Kidney (tissue), 13 donors: ENCODE measurements at regions not wholly inside any gene's neighbourhood (a gene's known extent, or its start where the extent isn't known, plus 50 kb on each side); places are given as distances from the start of the nearest gene placed in this dataset.

Source experiments
- DNase-seq, 5 donors: peaks; one replicate each; pipeline ENCODE4 v3.0.0-alpha.2; 2013 to 2020
- FAIRE-seq: peaks from 2 replicates; lab custom pipeline; 2012; peaks lifted over from hg19 to GRCh38; lab: Jason Lieb, UNC
- H3K27ac ChIP-seq, 2 donors: one replicate each; pipeline ENCODE4 v1.7.0; 2013; ENCODE audit warnings: low read depth in 2 of 2, low read length in 2 of 2, inconsistent platforms in 1 of 2
- H3K27me3 ChIP-seq: one replicate; pipeline ENCODE4 v1.7.1; 2013; ENCODE audit warnings: low read length, inconsistent platforms; ENCODE audit not compliant: control insufficient read depth, insufficient read depth
- H3K36me3 ChIP-seq, 3 donors: one replicate each; pipeline versions ENCODE4 v1.7.0 to v1.7.1; 2013; ENCODE audit warnings: low read length in 3 of 3, control low read depth in 1 of 3, inconsistent platforms in 1 of 3; ENCODE audit not compliant: insufficient read depth in 3 of 3, control insufficient read depth in 2 of 3
- H3K4me1 ChIP-seq, 3 donors: one replicate each; pipeline versions ENCODE4 v1.7.0 to v1.7.1; 2013; ENCODE audit warnings: low read length in 3 of 3, inconsistent platforms in 1 of 3, low read depth in 1 of 3; ENCODE audit not compliant: control insufficient read depth in 2 of 3, insufficient read depth in 2 of 3
- H3K4me3 ChIP-seq, 3 donors: one replicate each; pipeline versions ENCODE4 v1.7.0 to v1.8.1; 2013; ENCODE audit warnings: low read length in 3 of 3, control low read depth in 1 of 3, inconsistent platforms in 1 of 3
- H3K9ac ChIP-seq, 3 donors: one replicate each; pipeline versions ENCODE4 v1.7.0 to v1.7.1; 2013; ENCODE audit warnings: low read length in 3 of 3, control low read depth in 1 of 3, inconsistent platforms in 1 of 3
- H3K9me3 ChIP-seq, 3 donors: one replicate each; pipeline versions ENCODE4 v1.7.0 to v1.7.1; 2013; ENCODE audit warnings: low read length in 3 of 3, control low read depth in 1 of 3, inconsistent platforms in 1 of 3; ENCODE audit not compliant: control insufficient read depth in 2 of 3, insufficient read depth in 1 of 3
- intact Hi-C: fragments of 100-400 bp; cut with DNase I; formaldehyde crosslinking; loops from one replicate; pipeline ENCODE4 v1.11.1; 2022
- TF ChIP-seq, protein P1 (sequence below): IDR thresholded peaks from 3 replicates; pipeline ENCODE4 v1.5.1; 2012; ENCODE audit warnings: mild to moderate bottlenecking, moderate library complexity, borderline replicate concordance; ENCODE audit not compliant: insufficient read depth; ENCODE audit errors: extremely low read depth
- donor health status: control.
- donor health status: control.
- donor health status: control.
- donor health status: control.
- donor health status: control.
- donor health status: DM: yes; HTN: yes; CAD: no.
- donor health status: Normal renal cell carcinoma (clear cell type).

DNA sequence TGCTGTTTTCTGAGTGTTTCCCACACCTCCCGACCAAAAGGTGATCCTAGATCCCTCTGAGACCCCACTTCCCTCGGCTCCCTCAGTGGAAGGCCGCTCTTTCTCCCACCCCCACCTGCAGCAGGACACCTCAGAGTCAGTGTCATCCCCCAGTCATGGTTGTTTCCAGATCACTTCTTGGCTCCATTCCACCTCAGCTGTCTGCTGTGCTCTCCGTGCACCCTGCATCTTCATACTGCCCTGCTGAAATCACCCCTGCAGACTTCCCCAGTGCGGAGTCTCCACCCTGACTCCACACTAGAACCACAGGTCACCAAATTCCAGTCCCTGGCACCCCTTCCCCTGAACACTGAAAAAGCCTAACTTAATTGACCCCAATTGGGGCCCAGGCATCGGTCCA is 255.1 kb upstream of the CDYL start:
- TF ChIP-seq, protein P1, sequence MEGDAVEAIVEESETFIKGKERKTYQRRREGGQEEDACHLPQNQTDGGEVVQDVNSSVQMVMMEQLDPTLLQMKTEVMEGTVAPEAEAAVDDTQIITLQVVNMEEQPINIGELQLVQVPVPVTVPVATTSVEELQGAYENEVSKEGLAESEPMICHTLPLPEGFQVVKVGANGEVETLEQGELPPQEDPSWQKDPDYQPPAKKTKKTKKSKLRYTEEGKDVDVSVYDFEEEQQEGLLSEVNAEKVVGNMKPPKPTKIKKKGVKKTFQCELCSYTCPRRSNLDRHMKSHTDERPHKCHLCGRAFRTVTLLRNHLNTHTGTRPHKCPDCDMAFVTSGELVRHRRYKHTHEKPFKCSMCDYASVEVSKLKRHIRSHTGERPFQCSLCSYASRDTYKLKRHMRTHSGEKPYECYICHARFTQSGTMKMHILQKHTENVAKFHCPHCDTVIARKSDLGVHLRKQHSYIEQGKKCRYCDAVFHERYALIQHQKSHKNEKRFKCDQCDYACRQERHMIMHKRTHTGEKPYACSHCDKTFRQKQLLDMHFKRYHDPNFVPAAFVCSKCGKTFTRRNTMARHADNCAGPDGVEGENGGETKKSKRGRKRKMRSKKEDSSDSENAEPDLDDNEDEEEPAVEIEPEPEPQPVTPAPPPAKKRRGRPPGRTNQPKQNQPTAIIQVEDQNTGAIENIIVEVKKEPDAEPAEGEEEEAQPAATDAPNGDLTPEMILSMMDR = no peak
- Histone ChIP-seq H3K4me3 (no peak overlapping the region), H3K4me1 (no peaks in the 10 kb centered on the region), H3K27ac (no peak overlapping the region), H3K9me3 (no peaks in the 10 kb centered on the region), H3K9ac (no peak overlapping the region), H3K36me3 (no peaks in the 10 kb centered on the region), H3K27me3 (no peaks in the 10 kb centered on the region)
- DNase-seq (no peak), FAIRE-seq (no peak)
- intact Hi-C loops = no loop called here

DNA sequence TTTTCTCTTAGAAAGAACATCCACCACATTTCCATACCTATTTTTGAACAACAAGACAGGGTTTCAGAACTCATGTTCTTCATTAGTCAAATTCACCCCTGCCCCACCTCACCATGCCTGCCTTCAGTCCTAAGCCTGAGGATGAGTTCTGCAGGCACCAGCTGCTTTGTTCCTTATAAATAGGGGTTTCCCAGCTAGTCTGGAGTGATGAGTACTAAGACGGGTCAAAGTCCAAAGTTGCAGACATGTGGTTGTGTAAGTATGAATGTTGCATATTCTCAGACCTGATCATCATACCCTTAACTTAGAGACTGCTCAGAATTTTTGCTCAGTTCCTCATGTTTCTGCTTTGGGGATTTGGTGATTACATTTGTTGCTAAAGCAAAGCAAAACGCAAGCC is 257.7 kb upstream of the CDYL start:
- TF ChIP-seq, protein P1 = no peak
- no peaks in the 10 kb centered on the region for H3K4me1 ChIP-seq
- DNase-seq (no peak), FAIRE-seq (no peak)
- no peaks in the 10 kb centered on the region for H3K27me3 ChIP-seq
- no peak overlapping the region for H3K27ac ChIP-seq
- H3K4me3 ChIP-seq = no peak overlapping the region
- H3K9me3 ChIP-seq = no peaks in the 10 kb centered on the region
- no peak overlapping the region for H3K9ac ChIP-seq
- intact Hi-C loops = no loop called here
- no peaks in the 10 kb centered on the region for H3K36me3 ChIP-seq

DNA sequence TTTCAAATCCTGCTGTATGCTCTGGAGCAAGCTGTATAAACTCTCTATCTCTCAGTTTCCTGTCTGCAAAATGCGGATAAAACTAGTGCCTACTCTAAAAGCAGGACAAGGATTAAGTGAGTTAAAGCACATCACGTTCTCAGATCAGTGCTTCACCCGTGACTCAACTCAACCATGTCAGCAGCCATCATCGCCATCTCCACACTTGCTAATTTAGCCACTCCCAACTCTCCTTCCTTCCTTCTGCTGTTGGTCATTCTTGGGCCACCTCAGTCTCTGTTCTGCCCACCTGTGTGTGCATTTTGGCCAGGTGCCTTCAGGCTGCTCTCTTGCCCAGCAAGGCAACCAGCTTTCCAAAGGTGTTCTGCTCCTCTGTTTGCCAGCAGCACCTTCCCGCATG is 260.0 kb upstream of the CDYL start:
- no peak overlapping the region for H3K9ac ChIP-seq
- DNase-seq = peak in 1 of 5 donors; percentile 5
- H3K9me3 ChIP-seq = no peaks in the 10 kb centered on the region
- intact Hi-C loops = no loop called here
- no peaks in the 10 kb centered on the region for H3K4me1 ChIP-seq
- FAIRE-seq = no peak
- no peaks in the 10 kb centered on the region for H3K27me3 ChIP-seq
- no peak overlapping the region for H3K27ac ChIP-seq
- no peaks in the 10 kb centered on the region for H3K36me3 ChIP-seq
- TF ChIP-seq, protein P1 = no peak
- H3K4me3 ChIP-seq = no peak overlapping the region

DNA sequence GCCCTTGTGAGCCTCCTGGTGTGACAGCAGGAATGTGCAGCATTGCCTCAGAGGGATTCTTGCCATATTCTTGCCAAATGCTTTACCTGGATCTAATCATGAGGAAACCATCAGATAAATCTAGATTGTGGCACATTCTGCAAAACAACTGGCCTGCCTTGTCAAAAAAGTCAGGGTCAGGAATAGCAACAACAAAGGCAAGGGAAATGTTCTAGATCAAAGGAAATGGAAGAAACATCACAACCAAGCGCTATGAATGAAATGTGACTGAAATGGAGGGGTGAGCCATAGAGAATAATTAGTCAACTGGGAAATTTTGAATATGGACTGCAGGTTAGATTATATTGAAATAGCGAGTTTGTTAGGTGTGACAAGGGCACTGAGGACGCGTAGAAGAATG is 262.6 kb upstream of the CDYL start:
- FAIRE-seq (no peak), DNase-seq (no peak)
- Histone ChIP-seq H3K4me1 (no peaks in the 10 kb centered on the region), H3K36me3 (no peaks in the 10 kb centered on the region), H3K4me3 (no peak overlapping the region), H3K9ac (no peak overlapping the region), H3K9me3 (no peaks in the 10 kb centered on the region), H3K27me3 (no peaks in the 10 kb centered on the region), H3K27ac (no peak overlapping the region)
- TF ChIP-seq, protein P1 = no peak
- intact Hi-C loops = no loop called here
